ENCODE measurements at regions not wholly inside any gene's neighbourhood (a gene's known extent, or its start where the extent isn't known, plus 50 kb on each side); places are given as distances from the start of the nearest gene placed in this dataset.

- Histone ChIP-seq H3K4me1 (ENCODE audit: insufficient read depth, low read length) (no peaks in the 10 kb centered on the region), H3K56ac (ENCODE audit: insufficient read length, low read depth, low read length) (no peak overlapping the region), H2BK15ac (ENCODE audit: low read depth, low read length) (no peak overlapping the region), H2BK120ac (ENCODE audit: low read depth, low read length, poor library complexity, severe bottlenecking) (no peak overlapping the region), H3K27ac (ENCODE audit: insufficient read length, low read depth, low read length) (no peak overlapping the region), H4K8ac (replicated peaks; ENCODE audit: insufficient read length, low read depth, low read length) (no peak overlapping the region), H3K27me3 (ENCODE audit: insufficient read depth, low read length) (no peaks in the 10 kb centered on the region), H2BK12ac (ENCODE audit: insufficient read length, low read depth, low read length) (no peak overlapping the region), H3K9me3 (ENCODE audit: control insufficient read depth, low read depth, low read length) (peaks cover 6% of the 10 kb centered on the region), H3T11ph (ENCODE audit: low read length) (no peak overlapping the region), H3K79me1 (ENCODE audit: insufficient read depth, low read depth, low read length, poor library complexity, severe bottlenecking) (no peaks in the 10 kb centered on the region), H2AK5ac (ENCODE audit: insufficient read length, low read length) (no peak overlapping the region), H2BK20ac (ENCODE audit: low read depth, low read length, poor library complexity, severe bottlenecking) (no peak overlapping the region), H4K91ac (ENCODE audit: insufficient read length, low read depth, low read length) (no peak overlapping the region), H2BK5ac (ENCODE audit: insufficient read length, low read length) (no peak overlapping the region), H2AFZ (ENCODE audit: low read length) (no peak overlapping the region), H3K23me2 (ENCODE audit: insufficient read length, low read depth, low read length, poor library complexity, severe bottlenecking) (no peaks in the 10 kb centered on the region), H4K20me1 (ENCODE audit: control insufficient read depth, insufficient read depth, insufficient read length) (no peaks in the 10 kb centered on the region), H3K4ac (ENCODE audit: low read depth, low read length) (no peak overlapping the region), H3K9ac (ENCODE audit: extremely low read depth, insufficient read length, low read length) (no peak overlapping the region), H3K18ac (ENCODE audit: insufficient read length, low read depth, low read length) (no peak overlapping the region), H3K4me2 (ENCODE audit: insufficient read depth, insufficient read length, low read length) (no peak overlapping the region), H3K14ac (ENCODE audit: insufficient read depth, low read length) (no peak overlapping the region), H3K79me2 (ENCODE audit: insufficient read depth, low read length) (no peaks in the 10 kb centered on the region), H3K23ac (ENCODE audit: insufficient read length, low read depth, low read length) (no peak overlapping the region), H4K5ac (ENCODE audit: insufficient read length, low read depth, low read length) (no peak overlapping the region)
- Mint-ChIP-seq H3K27me3 (ENCODE audit: low read depth) (peaks cover 2% of the 10 kb centered on the region), H3K4me1 (no peaks in the 10 kb centered on the region), H3K27ac (no peak overlapping the region), H3K36me3 (ENCODE audit: insufficient read depth in 1 of 3, low read depth in 3 of 3) (peaks cover 0 to 8% (median 0%) of the 10 kb centered on the region in 3 experiments; a peak in 3 of 7 replicates), H3K9me3 (peaks cover 7 to 10% of the 10 kb centered on the region in 2 experiments), H3K4me3 (no peak overlapping the region)
- TF ChIP-seq, protein P1, sequence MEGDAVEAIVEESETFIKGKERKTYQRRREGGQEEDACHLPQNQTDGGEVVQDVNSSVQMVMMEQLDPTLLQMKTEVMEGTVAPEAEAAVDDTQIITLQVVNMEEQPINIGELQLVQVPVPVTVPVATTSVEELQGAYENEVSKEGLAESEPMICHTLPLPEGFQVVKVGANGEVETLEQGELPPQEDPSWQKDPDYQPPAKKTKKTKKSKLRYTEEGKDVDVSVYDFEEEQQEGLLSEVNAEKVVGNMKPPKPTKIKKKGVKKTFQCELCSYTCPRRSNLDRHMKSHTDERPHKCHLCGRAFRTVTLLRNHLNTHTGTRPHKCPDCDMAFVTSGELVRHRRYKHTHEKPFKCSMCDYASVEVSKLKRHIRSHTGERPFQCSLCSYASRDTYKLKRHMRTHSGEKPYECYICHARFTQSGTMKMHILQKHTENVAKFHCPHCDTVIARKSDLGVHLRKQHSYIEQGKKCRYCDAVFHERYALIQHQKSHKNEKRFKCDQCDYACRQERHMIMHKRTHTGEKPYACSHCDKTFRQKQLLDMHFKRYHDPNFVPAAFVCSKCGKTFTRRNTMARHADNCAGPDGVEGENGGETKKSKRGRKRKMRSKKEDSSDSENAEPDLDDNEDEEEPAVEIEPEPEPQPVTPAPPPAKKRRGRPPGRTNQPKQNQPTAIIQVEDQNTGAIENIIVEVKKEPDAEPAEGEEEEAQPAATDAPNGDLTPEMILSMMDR (conservative IDR thresholded peaks at IDR 0.05): no peak
- WGBS (ENCODE audit: extremely low coverage, insufficient read length, low lambda C conversion rate): no CpG with 5 or more reads among the region's 3 CpGs
- DNase-seq: no peak
These were observed 110.0 kb upstream of the JCAD start for GRCh38 chr10:30169342-30169741.
